GM10266 (cell line): ENCODE measurements at regions not wholly inside any gene's neighbourhood (a gene's known extent, or its start where the extent isn't known, plus 50 kb on each side); places are given as distances from the start of the nearest gene placed in this dataset.

Experiments used
- DNase-seq: peaks from one replicate; pipeline ENCODE4 v3.0.0; 2012; ENCODE audit errors: extremely low spot score
- CTCF ChIP-seq: IDR thresholded peaks from 2 replicates; pipeline ENCODE4 v1.5.1; 2012; ENCODE audit warnings: mild to moderate bottlenecking, low read depth; ENCODE audit not compliant: control insufficient read depth, insufficient read depth; ENCODE audit errors: missing control alignments

GRCh38 chr19:30711826-30712225 is 339.6 kb downstream of the ZNF536 start:
- no peak for TF ChIP-seq CTCF
- no peak for DNase-seq

GRCh38 chr19:30711296-30711695 is 339.1 kb downstream of the ZNF536 start:
- no peak for TF ChIP-seq CTCF
- no peak for DNase-seq

GRCh38 chr19:30710721-30711120 is 338.5 kb downstream of the ZNF536 start:
- TF ChIP-seq CTCF: no peak
- no peak for DNase-seq

- no peak for DNase-seq
- no peak for TF ChIP-seq CTCF
These were observed 336.4 kb downstream of the ZNF536 start for GRCh38 chr19:30708416-30709178.

- no peak for DNase-seq
- no peak for TF ChIP-seq CTCF
These were observed 332.7 kb downstream of the ZNF536 start for GRCh38 chr19:30704771-30705330.

- no peak for DNase-seq
- TF ChIP-seq CTCF: no peak
These were observed 331.5 kb downstream of the ZNF536 start for GRCh38 chr19:30703645-30704044.

GRCh38 chr19:30701178-30701577 is 329.0 kb downstream of the ZNF536 start:
- no peak for DNase-seq
- no peak for TF ChIP-seq CTCF
